GM21529 (cell line): ENCODE measurements at regions not wholly inside any gene's neighbourhood (a gene's known extent, or its start where the extent isn't known, plus 50 kb on each side); places are given as distances from the start of the nearest gene placed in this dataset.
"Not testable (repeated sequence)": the region's sequence is repeated elsewhere in the genome, so short reads cannot be mapped to it uniquely, and the experiment has no call there.

Experiments
- ATAC-seq: cut with Tn5 transposase; IDR thresholded peaks from one replicate; pipeline ENCODE4 v1.9.1; 2021; ENCODE audit not compliant: unreplicated experiment

DNA sequence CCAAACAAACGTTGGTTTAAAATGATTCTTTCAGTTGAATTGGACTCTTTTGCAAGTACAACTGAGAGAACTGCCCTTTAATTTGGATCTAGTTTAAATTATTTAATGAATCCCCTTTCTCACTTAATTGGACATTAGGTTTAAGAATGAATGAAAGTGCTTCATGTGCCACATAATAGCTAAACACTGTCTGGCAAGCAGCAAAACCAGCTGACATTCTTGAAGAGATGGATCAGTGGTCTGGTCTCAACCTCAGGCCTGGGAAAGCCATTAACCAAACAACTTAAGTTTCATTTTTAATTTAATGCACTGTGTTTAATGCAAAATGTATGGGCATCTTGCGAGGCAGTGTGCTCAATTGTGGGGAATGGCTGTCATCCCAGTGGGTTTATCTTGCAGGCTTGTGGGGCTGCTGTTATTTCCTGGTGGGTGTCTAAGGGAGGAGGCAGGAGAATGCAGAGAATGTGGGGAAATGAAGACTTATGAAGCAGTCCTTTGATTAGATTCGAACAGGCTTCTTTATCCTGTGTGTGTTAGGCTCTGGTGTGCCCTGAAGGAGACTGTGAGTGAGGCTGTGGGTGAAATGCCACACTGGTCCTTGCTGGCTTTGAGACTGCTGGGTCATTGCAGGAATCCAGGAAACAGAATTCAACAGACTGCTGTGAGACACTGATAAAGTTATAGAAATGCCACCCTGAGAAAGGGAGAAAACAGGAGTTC is 144.1 kb upstream of the PELI2 start:
- no peak for ATAC-seq

DNA sequence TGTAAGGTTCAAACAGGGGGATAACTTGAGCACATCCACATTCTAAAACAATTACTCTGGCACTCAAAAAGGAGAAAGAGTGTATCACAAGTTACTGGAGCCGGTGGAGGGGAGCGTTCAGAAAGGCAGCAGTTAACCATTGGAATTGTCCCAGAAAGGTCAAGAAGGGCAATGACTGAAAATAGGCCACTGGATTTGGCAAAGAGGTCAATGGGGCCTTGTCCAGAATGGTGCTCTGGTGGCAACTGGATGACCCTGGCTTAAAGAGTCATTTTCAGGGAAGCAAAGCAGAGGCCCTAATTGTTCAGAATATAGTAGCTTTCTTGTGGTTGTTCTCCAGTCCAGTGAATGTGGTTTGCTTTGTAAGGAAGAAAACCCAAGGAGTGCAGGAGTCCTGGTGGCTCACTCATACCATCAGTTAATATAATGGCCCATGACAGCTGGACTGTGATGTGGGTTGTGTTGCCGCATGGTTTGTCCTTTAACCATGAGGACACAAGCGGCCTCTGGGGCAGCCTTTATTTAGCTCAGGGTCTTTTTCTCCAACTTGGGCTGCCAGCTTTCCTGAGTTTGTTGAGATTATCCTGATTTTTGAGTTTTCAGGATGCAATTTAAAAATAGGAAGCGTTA is 142.8 kb upstream of the PELI2 start:
- no peak for ATAC-seq

DNA sequence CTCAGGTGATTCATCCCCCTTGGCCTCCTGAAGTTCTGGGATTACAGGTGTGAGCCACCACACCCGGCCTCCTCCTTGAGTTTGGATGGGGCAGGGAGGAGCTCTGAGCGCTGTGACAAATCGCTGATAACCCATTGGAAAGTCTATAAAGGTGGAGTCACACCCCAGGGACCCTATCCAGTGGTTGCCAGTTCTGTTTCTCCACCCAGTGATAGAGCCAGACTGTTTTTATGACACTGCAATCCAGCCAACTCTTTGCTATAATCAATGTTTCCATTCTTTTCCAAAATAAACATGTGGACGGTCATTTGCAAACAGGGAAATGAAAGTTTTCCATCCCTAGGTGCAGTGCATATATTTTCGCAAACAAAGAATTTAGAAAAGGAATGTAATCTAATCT is 142.0 kb upstream of the PELI2 start:
- no peak for ATAC-seq

DNA sequence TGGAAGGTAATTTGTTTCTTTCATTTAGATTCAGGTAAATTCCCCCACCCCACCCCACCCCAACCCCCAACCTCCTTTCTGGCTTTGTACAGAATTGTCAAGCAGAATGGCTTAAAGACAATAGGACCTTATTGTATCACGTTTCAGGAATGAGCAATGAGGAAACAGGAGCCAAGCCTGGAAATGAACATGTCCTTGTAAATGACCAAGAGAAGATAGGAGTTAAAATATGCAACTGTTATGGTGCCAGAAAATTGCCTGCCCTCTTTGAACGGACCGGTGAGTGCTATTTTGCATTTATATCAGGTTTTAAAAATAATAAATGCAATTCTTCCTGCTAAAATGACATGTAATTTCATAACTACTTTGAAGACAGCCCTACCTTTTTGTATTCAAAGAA is 141.6 kb upstream of the PELI2 start:
- ATAC-seq = no peak

DNA sequence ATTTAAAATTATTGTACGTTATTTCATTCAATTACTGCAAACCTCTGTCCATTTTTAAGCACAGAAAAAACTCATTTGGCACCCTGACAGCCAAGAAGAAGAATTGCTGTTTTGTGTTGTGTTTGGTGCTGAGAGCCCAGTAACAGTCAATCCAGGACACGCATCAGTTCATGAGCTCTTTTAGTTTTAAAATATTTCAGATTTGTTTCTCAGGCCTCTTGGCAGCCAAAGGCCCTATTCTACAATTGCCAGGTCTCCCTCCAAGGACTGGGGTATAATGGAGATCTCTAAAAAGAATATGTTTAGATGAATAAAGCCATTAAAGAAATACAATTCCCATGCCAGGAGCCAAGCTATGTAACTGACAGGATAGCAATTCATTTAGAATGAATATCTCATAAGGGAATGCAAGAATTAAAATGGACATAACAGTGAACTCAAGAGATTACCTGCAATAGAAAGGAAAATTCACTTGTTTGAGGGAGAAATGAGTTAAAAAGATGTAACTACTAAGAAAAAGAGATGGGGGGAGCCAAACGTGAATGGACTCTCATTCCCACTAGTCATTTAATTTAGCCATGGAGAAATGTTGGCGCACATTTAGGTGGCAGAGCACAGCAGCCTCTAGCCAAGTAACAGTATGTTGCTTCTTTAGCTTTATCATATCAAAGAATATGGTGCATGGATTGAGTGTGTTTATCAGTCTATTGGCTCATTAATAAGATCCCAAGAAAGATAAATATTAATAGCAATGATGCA is 140.6 kb upstream of the PELI2 start:
- no peak for ATAC-seq

DNA sequence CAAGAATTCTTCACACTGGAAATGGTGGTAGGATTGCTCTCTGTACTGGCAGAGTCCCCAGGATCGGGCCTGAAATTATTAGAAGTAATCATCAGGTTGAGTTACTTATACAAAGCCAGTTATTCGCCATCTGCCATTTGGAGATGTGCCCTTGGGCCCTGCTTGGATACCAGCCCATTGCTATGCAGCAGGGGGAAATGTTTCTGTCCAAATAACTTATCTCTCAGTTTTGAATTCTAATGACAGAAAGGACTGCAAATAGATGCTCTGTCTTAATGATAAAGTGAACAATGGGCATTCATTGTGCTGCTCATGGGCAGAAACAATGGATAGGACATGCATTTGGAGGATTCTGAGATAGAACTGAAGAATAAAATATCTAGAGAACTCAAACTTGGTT is 139.1 kb upstream of the PELI2 start:
- ATAC-seq = no peak

DNA sequence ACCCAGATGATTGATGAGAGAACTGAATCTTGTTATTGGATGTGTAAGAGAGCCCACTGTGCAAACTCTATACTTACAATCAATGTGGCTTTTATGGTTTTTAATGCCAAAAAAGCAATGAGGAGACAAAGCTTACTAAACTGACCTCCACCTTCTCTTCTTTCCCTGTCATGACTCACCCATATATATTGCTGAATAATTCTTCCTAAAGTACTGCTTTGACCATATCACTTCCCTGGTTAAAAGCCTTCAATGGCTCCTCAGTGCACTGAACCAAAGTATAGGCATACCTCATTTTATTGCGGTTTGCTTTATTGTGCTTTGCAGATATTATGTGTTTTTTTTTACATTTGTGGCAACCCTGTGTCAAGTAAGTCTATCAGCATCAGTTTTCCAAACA is 138.4 kb upstream of the PELI2 start:
- ATAC-seq = no peak

DNA sequence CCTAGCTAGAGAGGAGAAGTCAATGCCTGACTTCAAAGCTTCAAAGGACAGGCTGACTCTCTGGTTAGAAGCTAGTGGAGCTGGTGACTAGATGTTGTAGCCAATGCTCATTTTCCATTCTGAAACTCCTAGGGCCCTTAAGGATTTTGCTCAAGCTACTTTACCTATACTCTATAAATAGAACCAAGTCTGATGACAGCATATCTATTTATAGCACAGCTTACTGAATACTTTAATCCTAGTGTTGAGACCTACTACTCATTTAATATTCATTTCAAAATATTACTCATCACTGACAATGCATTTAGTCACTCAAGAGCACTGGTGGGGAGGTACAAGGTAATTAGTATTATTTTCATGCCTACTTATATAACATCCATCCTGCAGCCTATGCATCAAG is 137.2 kb upstream of the PELI2 start:
- ATAC-seq = no peak

DNA sequence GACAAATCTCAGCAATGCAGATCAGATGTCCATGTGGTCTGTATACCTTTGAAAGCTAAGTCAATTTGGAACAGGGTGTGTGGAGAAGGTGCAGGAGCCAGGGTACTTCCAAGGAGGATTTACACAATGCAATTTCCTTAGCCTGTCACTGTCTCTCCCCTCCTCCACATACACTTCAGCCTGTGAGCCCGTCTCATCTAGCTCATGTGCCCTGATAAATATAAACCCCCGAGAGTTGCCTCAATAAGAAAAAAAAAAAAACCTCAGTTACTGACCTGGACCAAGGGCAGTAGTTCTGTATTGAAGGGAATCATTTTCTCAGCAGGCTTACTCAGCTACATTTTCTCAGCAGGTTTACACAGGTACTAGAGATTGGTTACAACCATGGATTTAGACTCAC is 132.1 kb upstream of the PELI2 start:
- no peak for ATAC-seq

DNA sequence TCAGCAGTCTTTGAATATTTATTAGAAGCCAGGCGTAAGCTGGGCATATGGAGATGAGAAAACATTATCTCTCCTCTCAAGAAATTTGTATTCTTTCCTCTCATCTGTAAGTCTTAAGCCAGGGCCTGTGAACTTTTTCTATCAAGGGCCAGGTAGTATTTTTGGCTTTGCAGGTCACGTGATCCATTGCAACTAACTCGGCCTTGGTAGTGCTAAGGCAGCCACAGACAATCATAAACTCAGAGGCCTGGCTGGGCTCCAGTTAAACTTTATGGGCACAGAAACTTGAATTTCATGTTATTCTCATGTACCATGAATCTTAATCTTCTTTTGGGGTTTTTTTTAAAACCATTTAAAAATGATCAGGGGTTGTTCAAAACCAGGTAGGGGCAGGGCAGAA is 117.4 kb upstream of the PELI2 start:
- ATAC-seq = no peak

DNA sequence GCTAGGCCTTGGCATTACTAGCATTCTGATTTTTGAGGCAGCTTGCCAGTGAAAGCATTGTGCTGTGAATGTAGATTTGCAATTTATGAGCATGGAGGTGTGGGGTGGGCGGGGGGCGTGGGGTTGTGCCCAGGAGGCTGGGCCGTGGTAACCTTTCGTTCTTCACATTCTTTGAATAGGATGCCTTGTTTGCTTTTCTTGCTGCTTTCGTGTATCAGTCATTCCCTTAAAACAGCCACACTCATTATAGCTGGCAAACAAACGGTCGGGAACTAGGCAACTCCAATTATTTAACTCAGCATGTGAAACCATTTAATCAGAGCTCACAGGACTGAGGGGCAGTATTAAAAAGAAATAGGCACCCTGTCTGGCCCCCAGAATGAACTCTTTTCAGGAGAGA is 115.9 kb upstream of the PELI2 start:
- ATAC-seq = no peak

DNA sequence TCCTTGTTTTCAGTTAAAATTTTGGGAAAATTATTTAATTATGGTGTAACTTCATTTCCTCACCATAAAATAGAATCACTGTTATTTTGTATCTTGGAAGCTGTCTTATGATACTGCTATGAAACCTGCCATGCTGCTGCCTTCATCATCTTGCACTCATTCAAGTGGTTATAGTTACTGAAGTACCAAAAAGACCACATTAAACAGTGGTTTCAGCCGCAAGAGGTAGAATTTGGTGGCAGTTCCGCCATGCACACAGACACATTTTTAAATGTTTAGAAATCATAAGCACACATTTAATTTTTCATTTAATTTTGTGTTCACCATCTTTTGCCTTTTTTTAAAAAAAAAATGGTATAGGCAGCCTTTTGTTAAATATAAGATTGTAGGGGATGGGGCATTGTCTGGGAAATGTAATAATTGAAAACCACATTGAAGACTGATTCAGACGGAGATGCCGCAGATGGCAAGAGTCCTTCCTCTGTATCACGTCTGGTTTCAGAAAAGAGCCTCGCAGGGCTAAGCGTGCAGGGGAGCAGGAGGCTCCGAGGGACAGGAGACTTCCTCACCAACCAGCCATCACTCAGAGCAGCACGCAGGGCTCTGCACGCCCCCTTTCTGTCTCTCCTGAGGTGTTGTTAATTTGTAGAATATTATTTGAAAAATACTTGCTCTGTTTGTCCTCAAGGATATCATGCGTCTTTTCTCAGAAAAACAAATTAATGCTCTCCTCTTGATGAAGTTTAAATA is 115.2 kb upstream of the PELI2 start:
- peak; percentile 37 for ATAC-seq

DNA sequence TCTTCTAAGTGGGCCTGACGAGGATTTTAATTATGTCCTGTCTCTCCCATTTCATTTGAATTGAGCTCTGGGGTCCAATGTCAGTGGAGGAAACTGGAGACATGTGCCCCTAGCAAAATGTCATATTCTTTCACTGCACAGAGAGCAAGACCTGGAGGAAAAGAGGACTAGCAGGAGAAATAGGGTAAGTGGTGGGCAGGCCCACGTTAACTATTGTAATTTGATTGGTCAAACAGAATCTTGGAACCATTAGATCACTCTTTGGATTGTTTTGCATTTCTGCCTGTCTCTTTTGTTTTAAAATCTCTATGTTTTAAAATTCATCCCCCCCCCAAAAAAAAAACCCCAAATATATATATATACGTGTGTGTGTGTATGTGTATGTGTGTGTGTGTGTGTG is 113.9 kb upstream of the PELI2 start:
- no peak for ATAC-seq

DNA sequence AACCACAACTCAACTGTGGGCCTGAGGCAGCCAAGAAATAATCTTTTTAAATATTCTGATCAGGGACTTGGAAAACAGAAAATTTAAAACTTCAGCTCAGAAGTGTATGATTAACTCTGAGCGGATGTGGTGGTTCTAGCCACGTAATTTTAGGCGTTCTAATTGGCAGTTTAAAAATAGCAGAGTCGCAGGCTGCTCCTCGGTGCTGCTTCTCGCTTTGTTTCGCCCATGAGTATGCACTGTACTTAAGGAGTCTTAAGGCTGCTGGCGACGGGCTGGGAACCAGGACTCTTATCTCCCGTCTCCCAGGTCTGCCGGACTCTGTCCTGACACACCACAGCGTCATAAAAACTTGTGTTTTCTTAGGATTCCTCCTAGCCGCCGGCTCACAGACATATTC is 113.4 kb upstream of the PELI2 start:
- ATAC-seq = peak; percentile 88

DNA sequence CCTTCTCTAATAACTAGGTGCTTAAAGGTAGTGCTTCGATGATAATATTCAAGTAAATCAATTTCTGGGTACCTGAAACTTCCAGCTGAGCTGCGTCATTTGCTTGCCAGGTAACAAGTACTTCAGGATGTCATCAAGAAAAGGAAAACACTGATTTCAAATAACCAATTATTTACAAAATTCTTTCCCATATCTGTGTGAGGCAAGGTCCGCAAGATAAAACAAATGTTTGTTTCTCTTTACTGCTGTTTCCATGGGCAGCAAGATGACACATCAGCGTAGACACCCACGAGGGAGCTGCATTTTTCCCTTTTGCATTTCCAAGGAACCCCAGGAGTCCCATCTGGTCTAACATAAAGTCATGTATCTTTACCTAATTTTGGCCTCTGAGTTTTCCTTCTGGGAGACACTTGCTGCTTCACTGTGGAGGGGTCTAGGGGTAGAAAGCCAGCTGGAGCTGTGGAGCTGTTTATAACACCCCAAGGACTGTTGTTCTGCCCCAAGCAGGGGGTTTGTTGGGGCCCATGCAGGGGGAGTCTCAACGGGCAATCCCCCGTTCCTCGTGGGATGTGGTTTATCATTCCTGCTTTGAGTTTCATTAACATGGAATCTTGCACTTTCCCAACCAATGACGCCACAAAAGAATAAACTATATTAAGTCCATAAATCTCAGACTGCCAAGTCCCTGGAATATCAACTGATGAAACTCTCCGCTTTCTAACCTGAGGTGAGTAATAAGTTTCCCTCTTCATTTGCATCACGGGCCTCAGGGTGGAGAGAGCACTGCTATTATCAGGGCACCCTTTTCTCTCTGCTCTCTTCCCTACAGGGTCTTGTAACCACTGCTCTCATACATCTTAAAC is 112.8 kb upstream of the PELI2 start:
- ATAC-seq = peak; percentile 58

DNA sequence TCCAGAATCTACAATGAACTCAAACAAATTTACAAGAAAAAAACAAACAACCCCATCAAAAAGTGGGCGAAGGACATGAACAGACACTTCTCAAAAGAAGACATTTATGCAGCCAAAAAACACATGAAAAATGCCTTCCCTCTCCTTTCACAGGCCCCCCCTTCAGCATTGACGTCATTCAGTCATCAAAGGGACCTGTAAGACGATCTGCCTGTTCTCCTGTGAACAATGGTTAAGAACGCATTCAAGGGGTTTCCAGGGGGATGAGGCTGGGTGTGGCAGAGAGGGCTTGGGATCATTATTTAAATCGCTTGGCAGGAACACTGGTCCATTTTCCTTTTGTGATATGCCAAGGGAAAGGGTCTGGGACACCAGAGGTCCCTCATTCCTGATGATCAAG is 110.7 kb upstream of the PELI2 start:
- not testable (repeated sequence) for ATAC-seq

DNA sequence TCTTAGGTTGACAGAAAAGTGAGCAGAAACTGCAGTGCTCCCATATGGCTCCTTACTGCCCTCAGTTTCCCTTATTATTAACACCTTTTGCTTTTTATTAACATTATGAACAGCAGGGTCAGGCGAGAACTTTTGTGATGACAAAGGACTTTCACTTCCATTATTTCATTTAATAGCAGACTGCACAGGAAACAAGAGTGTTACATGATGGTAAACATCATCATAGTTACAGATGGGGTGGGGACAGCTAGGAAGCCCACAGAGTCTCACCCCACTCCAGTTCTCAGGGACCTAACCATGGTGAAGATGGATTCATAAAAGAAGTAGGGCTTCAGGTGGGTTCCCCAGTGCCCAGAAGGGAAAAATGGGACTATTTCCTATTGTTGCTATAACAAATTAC is 110.1 kb upstream of the PELI2 start:
- no peak for ATAC-seq

DNA sequence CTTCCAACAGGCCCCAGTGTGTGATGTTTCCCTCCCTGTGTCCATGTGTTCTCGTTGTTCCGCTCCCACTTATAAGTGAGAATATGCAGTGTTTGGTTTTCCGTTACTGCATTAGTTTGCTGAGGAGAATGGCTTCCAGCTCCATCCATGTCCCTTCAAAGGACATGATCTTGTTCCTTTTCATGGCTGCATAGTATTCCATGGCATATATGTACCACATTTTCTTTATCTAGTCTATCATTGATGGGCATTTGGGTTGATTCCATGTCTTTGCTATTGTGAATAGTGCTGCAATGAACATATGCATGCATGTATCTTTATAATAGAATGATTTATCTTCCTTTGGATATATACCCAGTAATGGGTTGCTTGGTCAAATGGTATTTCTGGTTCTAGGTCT is 109.5 kb upstream of the PELI2 start:
- ATAC-seq = not testable (repeated sequence)

DNA sequence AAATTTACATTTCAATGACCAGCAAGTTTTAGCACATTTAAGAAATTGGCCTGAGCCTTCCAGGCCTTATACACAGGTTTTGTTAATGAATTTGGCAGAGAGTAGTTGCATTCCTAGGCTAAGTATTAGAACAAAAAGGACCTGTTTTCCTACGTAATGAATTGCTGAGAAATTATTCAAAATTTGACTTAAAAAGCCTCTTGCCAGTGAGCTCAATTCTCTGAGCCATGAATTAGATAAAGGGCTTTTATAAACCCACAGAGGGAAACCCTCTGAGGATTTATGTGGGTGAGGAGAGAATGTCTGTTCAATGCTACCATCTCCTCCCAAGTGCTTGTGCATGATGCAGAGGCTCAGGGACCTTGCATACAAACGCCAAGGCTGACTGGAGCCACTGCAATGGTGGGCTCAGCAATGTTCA is 94.5 kb upstream of the PELI2 start:
- ATAC-seq = no peak

DNA sequence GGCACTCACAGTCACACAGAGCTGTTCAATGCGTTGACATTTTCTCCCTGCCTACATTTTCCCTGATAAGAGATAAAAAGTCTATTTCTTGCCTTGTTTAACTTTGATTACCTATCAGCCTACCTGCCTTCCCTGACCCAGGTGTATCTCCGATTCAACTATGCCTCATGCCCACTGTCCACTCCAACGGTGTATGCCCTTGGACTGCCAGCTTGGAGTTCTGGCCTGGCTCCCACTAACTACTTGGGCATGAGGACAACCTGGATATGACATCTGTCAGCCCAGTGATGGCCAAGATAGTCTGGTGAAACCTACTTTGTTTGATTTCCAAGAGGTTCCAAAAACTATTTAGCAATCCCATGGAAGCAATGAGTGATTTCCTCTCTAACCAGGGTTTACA is 93.0 kb upstream of the PELI2 start:
- no peak for ATAC-seq

DNA sequence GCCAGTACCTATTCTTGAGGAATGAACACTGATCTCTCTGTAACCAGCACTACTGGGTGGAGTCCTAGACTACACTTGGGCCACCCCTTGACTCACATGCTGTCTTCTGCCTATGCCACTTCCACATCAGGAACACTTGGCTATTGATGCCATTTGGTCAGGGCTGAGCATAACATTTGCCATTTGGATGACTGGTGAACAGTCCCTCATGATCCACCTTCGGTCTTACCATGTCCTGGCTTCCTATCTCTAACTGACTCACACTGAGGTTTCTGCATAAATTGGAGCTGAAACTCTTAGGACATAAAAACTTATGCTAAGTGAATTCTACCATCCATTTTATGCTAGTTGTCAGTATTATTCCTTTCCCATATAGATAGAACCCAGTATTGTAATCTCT is 91.7 kb upstream of the PELI2 start:
- no peak for ATAC-seq
